ENCODE measurements at regions not wholly inside any gene's neighbourhood (a gene's known extent, or its start where the extent isn't known, plus 50 kb on each side); places are given as distances from the start of the nearest gene placed in this dataset.

- no peak for DNase-seq (ENCODE audit: low read depth)
- TF ChIP-seq, protein P1, sequence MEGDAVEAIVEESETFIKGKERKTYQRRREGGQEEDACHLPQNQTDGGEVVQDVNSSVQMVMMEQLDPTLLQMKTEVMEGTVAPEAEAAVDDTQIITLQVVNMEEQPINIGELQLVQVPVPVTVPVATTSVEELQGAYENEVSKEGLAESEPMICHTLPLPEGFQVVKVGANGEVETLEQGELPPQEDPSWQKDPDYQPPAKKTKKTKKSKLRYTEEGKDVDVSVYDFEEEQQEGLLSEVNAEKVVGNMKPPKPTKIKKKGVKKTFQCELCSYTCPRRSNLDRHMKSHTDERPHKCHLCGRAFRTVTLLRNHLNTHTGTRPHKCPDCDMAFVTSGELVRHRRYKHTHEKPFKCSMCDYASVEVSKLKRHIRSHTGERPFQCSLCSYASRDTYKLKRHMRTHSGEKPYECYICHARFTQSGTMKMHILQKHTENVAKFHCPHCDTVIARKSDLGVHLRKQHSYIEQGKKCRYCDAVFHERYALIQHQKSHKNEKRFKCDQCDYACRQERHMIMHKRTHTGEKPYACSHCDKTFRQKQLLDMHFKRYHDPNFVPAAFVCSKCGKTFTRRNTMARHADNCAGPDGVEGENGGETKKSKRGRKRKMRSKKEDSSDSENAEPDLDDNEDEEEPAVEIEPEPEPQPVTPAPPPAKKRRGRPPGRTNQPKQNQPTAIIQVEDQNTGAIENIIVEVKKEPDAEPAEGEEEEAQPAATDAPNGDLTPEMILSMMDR (IDR thresholded peaks at IDR 0.05; ENCODE audit: insufficient read depth, low read length): peak; percentile 2
- no peak overlapping the region for H3K4me3 ChIP-seq (ENCODE audit: low read depth, low read length)
Measured at GRCh38 chr12:126139355-126139754, 1074.1 kb downstream of the AACS start.

DNA sequence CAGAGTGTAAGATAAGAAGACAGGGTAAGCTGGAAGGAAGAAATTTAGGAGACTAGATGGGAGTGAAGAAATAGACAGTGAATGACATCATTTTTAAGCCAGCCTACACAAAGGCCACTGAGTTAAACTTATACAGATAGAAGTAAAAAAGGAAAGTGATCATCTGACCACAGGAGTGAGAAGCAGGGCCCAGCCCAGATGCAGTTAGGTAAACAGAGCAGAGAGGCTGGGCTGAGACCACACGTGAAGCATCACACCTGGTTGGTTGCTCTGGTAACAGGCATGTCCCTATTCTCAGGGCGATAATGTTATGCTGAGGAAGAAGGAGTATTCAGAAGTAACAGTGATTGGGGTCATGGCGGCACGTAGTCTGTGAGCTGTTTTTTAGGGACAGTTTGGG, 1079.4 kb downstream of the AACS start:
- DNase-seq (ENCODE audit: low read depth): no peak
- TF ChIP-seq, protein P1 (IDR thresholded peaks at IDR 0.05; ENCODE audit: insufficient read depth, low read length): no peak
- H3K4me3 ChIP-seq (ENCODE audit: low read depth, low read length): no peak overlapping the region

- TF ChIP-seq, protein P1 (IDR thresholded peaks at IDR 0.05; ENCODE audit: insufficient read depth, low read length): no peak
- no peak for DNase-seq (ENCODE audit: low read depth)
- H3K4me3 ChIP-seq (ENCODE audit: low read depth, low read length): no peak overlapping the region
Measured at GRCh38 chr12:126147321-126147720, 1082.1 kb downstream of the AACS start.

- no peak for DNase-seq (ENCODE audit: low read depth)
- TF ChIP-seq, protein P1 (IDR thresholded peaks at IDR 0.05; ENCODE audit: insufficient read depth, low read length): no peak
- H3K4me3 ChIP-seq (ENCODE audit: low read depth, low read length): no peak overlapping the region
Measured at GRCh38 chr12:126156806-126157574, 1091.8 kb downstream of the AACS start.

- TF ChIP-seq, protein P1 (IDR thresholded peaks at IDR 0.05; ENCODE audit: insufficient read depth, low read length): no peak
- DNase-seq (ENCODE audit: low read depth): no peak
- no peak overlapping the region for H3K4me3 ChIP-seq (ENCODE audit: low read depth, low read length)
Measured at GRCh38 chr12:126157575-126157966, 1092.3 kb downstream of the AACS start.

GRCh38 chr12:126159139-126159538, 1093.9 kb downstream of the AACS start:
- TF ChIP-seq, protein P1 (IDR thresholded peaks at IDR 0.05; ENCODE audit: insufficient read depth, low read length): no peak
- DNase-seq (ENCODE audit: low read depth): peak; percentile 14

GRCh38 chr12:126160912-126161311, 1095.7 kb downstream of the AACS start:
- peak; percentile 11 for DNase-seq (ENCODE audit: low read depth)
- TF ChIP-seq, protein P1 (IDR thresholded peaks at IDR 0.05; ENCODE audit: insufficient read depth, low read length): no peak

More at GRCh38 chr12:126159139-126159538, 1093.9 kb downstream of the AACS start:
- H3K4me3 ChIP-seq (ENCODE audit: low read depth, low read length): no peak overlapping the region

More at GRCh38 chr12:126160912-126161311, 1095.7 kb downstream of the AACS start:
- no peak overlapping the region for H3K4me3 ChIP-seq (ENCODE audit: low read depth, low read length)

Data from fibroblast of the aortic adventitia (primary cell).